HepG2 (cell line): ENCODE measurements at regions not wholly inside any gene's neighbourhood (a gene's known extent, or its start where the extent isn't known, plus 50 kb on each side); places are given as distances from the start of the nearest gene placed in this dataset.

Experiments used
- CHD2 ChIP-seq: IDR thresholded peaks from 2 replicates; pipeline ENCODE4 v1.6.1; 2011; ENCODE audit warnings: low read depth, low read length, improper control_type of control experiment
- HOXA9 ChIP-seq: sonication (generic); formaldehyde crosslinking; IDR thresholded peaks from 2 replicates; pipeline ENCODE4 v1.8.1; 2022; ENCODE audit warnings: missing genetic modification reagents, mild to moderate bottlenecking, moderate library complexity, borderline replicate concordance
- NCOA5 ChIP-seq: sonication (generic); formaldehyde crosslinking; IDR thresholded peaks from 2 replicates; pipeline ENCODE4 v1.4.0; 2020; ENCODE audit warnings: missing genetic modification reagents
- ZBTB46 ChIP-seq: sonication (generic); formaldehyde crosslinking; IDR thresholded peaks from 2 replicates; pipeline ENCODE4 v1.4.0; 2020; ENCODE audit warnings: mild to moderate bottlenecking, missing genetic modification reagents, borderline replicate concordance
- ZBTB8A ChIP-seq: sonication (generic); formaldehyde crosslinking; IDR thresholded peaks from 2 replicates; pipeline ENCODE4 v1.4.0; 2020; ENCODE audit warnings: mild to moderate bottlenecking, low read depth, missing genetic modification reagents, borderline replicate concordance
- TF ChIP-seq, protein P1 (sequence below): sonication (generic); IDR thresholded peaks from 2 replicates; pipeline ENCODE4 v1.6.1; 2016; ENCODE audit warnings: low read depth, borderline replicate concordance

DNA sequence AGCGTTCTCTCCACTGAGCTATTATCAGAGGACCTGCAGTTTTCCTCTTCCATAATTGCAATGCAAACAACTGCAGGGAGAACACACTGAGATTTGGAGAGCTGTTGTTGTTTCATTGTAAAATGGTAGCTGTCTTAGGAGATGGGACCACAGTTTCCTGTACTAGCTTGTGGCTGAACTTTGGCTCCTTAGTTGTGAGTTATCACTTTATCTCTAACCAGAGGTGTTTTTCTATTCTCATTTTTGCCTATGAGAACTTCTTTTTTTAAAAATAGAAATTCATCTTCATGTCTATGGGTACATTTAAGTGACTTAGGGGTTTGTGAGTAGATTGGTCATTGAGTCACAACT, 216.5 kb downstream of the SLC38A4 start:
- TF ChIP-seq NCOA5, result no peak
- TF ChIP-seq CHD2, result no peak
- TF ChIP-seq HOXA9 (CRISPR knock-in tag), result no peak
- TF ChIP-seq, protein P1, sequence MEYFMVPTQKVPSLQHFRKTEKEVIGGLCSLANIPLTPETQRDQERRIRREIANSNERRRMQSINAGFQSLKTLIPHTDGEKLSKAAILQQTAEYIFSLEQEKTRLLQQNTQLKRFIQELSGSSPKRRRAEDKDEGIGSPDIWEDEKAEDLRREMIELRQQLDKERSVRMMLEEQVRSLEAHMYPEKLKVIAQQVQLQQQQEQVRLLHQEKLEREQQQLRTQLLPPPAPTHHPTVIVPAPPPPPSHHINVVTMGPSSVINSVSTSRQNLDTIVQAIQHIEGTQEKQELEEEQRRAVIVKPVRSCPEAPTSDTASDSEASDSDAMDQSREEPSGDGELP, result no peak
- TF ChIP-seq ZBTB46, result no peak
- TF ChIP-seq ZBTB8A (CRISPR knock-in tag), result no peak
